Omental fat pad (tissue), 3 donors: ENCODE measurements at regions not wholly inside any gene's neighbourhood (a gene's known extent, or its start where the extent isn't known, plus 50 kb on each side); places are given as distances from the start of the nearest gene placed in this dataset.
A peak's percentile ranks its signal among the peaks of the same experiment; 100 is the strongest.

Experiments
- ATAC-seq: fragments of 150-250 bp; one replicate; pipeline ENCODE4 v1.9.1; 2016; ENCODE audit warnings: mild to moderate bottlenecking, moderate library complexity; ENCODE audit not compliant: low FRiP score
- DNase-seq: peaks from one replicate; pipeline ENCODE4 v3.0.0-alpha.2; 2019; ENCODE audit warnings: low spot score
- TF ChIP-seq, protein P1 (sequence below), 3 donors: fragments of 450-650 bp; IDR thresholded peaks; one replicate each; pipeline ENCODE4 v1.5.1; 2016 to 2017; ENCODE audit warnings: antibody characterized with exemption in 3 of 3, mild to moderate bottlenecking in 3 of 3, moderate library complexity in 2 of 3

DNA sequence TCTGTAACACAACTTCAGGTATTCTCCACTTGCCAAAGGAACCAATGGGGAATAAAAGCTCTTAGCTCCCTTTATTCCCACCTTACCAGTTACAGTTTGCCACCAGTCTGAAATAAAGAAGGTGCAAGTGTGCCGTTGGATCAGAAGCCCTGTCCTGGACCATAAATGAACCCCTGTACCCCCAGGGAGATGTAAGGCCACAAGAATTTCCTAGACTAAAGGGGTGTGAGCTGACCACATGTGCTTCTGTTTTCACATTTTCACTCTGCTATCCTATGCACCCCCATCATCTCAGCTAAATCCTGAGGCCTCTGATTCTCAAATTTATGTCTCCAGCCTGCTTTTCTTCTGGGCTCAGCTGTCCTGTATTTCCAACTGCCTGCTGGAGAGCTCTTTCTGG lies 221.2 kb downstream of the SPRY1 start:
- ATAC-seq (no peak), DNase-seq (no peak)
- TF ChIP-seq, protein P1, sequence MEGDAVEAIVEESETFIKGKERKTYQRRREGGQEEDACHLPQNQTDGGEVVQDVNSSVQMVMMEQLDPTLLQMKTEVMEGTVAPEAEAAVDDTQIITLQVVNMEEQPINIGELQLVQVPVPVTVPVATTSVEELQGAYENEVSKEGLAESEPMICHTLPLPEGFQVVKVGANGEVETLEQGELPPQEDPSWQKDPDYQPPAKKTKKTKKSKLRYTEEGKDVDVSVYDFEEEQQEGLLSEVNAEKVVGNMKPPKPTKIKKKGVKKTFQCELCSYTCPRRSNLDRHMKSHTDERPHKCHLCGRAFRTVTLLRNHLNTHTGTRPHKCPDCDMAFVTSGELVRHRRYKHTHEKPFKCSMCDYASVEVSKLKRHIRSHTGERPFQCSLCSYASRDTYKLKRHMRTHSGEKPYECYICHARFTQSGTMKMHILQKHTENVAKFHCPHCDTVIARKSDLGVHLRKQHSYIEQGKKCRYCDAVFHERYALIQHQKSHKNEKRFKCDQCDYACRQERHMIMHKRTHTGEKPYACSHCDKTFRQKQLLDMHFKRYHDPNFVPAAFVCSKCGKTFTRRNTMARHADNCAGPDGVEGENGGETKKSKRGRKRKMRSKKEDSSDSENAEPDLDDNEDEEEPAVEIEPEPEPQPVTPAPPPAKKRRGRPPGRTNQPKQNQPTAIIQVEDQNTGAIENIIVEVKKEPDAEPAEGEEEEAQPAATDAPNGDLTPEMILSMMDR (IDR thresholded peaks at IDR 0.05): no peak

DNA sequence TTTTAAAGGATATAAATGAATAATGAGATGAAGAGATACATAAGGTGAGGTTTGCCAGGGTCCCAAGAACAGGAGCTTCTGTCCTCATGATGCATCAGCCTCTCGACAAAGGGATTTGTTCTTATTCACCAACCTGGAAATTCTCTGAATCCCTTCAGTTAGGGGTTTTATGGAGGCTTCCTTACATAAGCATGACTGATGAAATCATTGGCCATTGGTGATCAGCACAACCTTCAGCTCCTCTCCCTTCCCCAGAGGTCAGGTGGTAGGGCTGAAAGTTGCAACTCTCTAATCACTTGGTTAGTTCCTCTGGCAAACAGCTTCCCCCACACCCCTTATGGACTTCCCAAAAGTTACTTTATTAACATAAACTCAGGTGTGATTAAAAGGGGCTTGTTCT lies 222.0 kb downstream of the SPRY1 start:
- DNase-seq: no peak
- TF ChIP-seq, protein P1 (IDR thresholded peaks at IDR 0.05): no peak
- ATAC-seq: no peak

DNA sequence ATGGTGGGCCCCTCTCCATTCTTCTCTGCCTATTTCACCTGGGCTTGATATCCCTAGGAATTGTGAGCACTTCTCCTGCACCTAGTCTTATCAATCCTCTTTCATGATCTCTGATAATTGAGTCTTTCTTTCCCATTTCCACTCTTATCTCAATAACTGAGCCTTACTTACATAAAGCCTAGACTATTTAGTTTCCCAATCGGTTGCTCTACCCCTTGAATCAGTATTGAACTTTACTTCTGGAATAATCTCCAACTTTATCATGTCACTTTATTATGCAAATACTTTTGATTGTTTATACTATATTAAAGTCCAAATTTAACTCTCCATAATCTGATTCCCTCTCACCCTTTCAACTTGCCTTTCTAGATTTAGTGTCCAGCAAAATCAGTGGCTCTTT lies 222.7 kb downstream of the SPRY1 start:
- ATAC-seq (no peak), DNase-seq (no peak)
- TF ChIP-seq, protein P1 (IDR thresholded peaks at IDR 0.05): no peak

DNA sequence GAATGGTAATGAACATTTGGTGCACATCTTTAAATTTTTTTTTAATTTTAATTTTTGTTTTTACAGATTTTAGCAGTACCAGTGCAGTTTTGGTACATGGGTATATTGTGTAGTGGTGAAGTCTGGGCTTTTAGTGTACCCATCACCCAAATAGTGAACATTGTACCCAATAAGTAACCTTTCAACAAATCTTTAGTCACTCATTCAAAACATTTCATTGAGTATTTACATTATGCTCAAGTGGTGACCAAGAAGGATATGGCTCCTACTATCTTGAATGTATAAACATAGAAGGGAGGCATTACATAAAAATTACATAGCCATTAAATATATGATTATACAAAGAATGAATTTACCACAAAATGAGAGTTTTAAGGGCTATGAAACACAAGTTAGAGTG lies 223.3 kb downstream of the SPRY1 start:
- ATAC-seq: no peak
- DNase-seq: no peak
- TF ChIP-seq, protein P1 (IDR thresholded peaks at IDR 0.05): no peak

DNA sequence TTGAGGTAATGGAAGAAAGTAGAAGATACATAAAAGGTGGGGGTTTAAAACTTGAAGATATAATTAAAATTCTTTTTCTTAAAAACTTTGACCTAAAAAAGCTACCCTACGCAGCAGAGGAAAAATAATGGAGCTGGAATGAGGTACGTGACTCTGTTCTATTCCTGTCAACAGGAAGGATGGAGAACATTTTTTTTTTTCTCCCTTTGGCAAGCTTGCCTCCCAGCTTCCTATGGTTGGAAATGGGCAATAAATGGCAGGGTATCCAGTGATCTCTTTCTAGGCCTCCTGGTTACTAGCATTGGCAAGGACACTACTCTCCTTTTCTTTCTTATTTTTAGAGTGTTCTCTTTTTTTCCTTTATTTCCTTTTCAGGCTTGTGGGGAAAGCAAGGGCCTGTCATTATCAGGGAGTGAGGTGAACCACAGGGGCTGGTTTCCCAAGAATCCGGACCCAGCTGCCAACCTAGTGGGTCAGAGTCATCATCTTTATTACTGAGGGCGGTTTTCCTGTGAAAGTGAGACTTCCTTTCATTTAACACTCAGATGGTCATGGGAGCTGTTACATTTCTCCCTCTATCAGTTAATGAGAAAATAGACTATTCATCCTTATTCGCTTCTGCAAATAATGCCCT lies 224.6 kb downstream of the SPRY1 start:
- DNase-seq (no peak), ATAC-seq (peak; percentile 57)
- TF ChIP-seq, protein P1 (IDR thresholded peaks at IDR 0.05): no peak

DNA sequence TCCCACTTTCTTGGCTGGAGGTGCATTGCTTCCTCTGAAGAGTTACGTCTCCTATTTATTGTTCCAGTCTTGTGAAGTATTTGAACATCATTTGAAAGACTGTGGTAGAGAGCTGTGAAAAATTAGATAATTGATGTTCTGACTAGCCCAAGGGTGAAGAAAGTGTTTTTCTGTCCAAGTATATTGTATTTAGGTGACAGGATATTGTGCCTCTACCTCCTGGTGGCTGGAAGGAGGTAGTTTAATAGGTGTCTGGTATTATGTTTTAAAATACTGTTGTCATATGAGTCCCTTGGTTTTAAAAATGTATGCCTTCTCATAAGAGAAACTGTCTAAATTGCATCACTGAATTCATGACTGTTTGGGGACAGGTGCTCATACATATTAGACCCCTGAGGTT lies 226.0 kb downstream of the SPRY1 start:
- ATAC-seq: no peak
- TF ChIP-seq, protein P1 (IDR thresholded peaks at IDR 0.05): no peak
- DNase-seq: no peak

DNA sequence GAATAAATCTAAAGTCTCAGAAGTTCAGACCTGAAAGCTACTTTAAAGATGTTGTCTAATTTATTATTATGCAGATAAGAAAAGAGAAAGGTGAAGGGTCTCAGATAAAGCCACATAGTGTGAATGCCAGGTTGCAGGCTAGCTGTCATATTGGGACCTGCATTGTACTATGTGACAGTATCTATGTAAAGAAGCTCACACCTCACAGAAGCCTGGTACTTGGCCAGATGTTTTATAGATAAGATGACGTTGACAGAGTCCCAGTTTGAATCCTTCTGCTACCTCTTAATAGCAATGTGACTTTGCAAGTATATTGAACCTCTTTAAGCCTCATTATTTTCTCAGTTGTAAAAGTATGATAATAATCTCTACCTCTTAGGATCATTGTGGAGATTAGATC lies 227.0 kb downstream of the SPRY1 start:
- DNase-seq (no peak), ATAC-seq (no peak)
- TF ChIP-seq, protein P1 (IDR thresholded peaks at IDR 0.05): no peak
